ENCODE measurements at regions not wholly inside any gene's neighbourhood (a gene's known extent, or its start where the extent isn't known, plus 50 kb on each side); places are given as distances from the start of the nearest gene placed in this dataset.

DNA sequence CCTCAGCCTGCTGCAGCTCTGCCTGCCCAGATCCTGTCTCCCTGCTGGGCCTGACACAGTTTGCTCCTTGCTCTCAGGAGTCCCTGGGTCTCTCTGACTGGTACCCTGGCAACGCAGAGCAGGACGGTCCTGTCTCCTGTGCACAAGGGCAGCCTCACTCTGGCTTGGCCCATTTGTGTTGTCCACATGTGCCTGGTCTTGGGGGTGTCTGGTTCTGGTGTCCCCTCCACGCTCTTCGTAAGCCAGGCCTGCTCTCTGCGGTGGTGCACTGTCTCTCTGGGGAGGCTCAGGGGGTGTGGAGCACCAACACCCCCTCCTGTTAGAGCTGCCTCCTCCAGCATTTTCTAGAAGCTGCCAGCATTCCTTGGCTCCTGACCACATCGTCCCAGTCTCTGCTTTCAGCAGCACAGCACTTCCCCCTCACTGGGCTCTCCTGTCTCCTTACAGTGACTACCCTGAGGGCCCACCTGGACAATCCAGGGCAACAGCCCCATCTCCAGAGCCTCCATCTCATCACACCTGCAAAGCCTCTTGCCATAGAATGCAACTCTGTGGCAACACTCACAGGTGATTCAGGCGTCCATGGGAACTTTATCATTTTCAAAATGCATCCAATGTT is 235.6 kb upstream of the HS6ST1 start:
- CTCF ChIA-PET, result no interaction called here
- no peak for DNase-seq
- Histone ChIP-seq H4K20me1 (ENCODE audit: insufficient read depth) (no peaks in the 10 kb centered on the region), H3F3A (ENCODE audit: insufficient read depth, low read depth) (no peaks in the 10 kb centered on the region), H2AFZ (no peak overlapping the region), H3K79me2 (ENCODE audit: low read depth) (no peaks in the 10 kb centered on the region), H3K4me3 (no peak overlapping the region), H3K4me2 (no peak overlapping the region), H3K27ac (no peak overlapping the region), H3K9me2 (ENCODE audit: insufficient read depth) (no peaks in the 10 kb centered on the region), H3K27me3 (ENCODE audit: insufficient read depth, low read depth) (no peaks in the 10 kb centered on the region), H3K4me1 (replicated peaks; ENCODE audit: insufficient read depth) (peaks cover 6% of the 10 kb centered on the region; the same call in 1 of the 2 replicates), H3K36me3 (ENCODE audit: low read depth) (no peaks in the 10 kb centered on the region), H3K9me3 (ENCODE audit: insufficient read depth, low read depth) (no peaks in the 10 kb centered on the region)
- BruUV-seq (replicated peaks), result no TSS peak
- intact Hi-C loops (cut with micrococcal nuclease; ENCODE audit: unreplicated experiment), result no loop called here
- TF ChIP-seq, protein P1, sequence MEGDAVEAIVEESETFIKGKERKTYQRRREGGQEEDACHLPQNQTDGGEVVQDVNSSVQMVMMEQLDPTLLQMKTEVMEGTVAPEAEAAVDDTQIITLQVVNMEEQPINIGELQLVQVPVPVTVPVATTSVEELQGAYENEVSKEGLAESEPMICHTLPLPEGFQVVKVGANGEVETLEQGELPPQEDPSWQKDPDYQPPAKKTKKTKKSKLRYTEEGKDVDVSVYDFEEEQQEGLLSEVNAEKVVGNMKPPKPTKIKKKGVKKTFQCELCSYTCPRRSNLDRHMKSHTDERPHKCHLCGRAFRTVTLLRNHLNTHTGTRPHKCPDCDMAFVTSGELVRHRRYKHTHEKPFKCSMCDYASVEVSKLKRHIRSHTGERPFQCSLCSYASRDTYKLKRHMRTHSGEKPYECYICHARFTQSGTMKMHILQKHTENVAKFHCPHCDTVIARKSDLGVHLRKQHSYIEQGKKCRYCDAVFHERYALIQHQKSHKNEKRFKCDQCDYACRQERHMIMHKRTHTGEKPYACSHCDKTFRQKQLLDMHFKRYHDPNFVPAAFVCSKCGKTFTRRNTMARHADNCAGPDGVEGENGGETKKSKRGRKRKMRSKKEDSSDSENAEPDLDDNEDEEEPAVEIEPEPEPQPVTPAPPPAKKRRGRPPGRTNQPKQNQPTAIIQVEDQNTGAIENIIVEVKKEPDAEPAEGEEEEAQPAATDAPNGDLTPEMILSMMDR (conservative IDR thresholded peaks at IDR 0.05), result no peak
- TF ChIP-seq EZH2 (IDR thresholded peaks at IDR 0.05; ENCODE audit: low read depth), result no peak
- POLR2A ChIA-PET (ENCODE audit: unreplicated experiment), result no interaction called here

GRCh38 chr2:128555433-128555832 is 236.8 kb upstream of the HS6ST1 start:
- no peak overlapping the region for H3K4me2 ChIP-seq
- H3K9me2 ChIP-seq (ENCODE audit: insufficient read depth), result no peaks in the 10 kb centered on the region
- POLR2A ChIA-PET (ENCODE audit: unreplicated experiment), result no interaction called here
- BruUV-seq (replicated peaks), result no TSS peak
- DNase-seq, result no peak
- H3K27me3 ChIP-seq (ENCODE audit: insufficient read depth, low read depth), result no peaks in the 10 kb centered on the region
- intact Hi-C loops (cut with micrococcal nuclease; ENCODE audit: unreplicated experiment), result no loop called here
- CTCF ChIA-PET, result no interaction called here
- no peaks in the 10 kb centered on the region for H3K36me3 ChIP-seq (ENCODE audit: low read depth)
- no peak overlapping the region for H3K4me3 ChIP-seq
- H3K4me1 ChIP-seq (replicated peaks; ENCODE audit: insufficient read depth), result peaks cover 9% of the 10 kb centered on the region; the same call in 1 of the 2 replicates
- H4K20me1 ChIP-seq (ENCODE audit: insufficient read depth), result no peaks in the 10 kb centered on the region
- H3F3A ChIP-seq (ENCODE audit: insufficient read depth, low read depth), result no peaks in the 10 kb centered on the region
- no peaks in the 10 kb centered on the region for H3K79me2 ChIP-seq (ENCODE audit: low read depth)
- H3K9me3 ChIP-seq (ENCODE audit: insufficient read depth, low read depth), result no peaks in the 10 kb centered on the region
- no peak overlapping the region for H2AFZ ChIP-seq
- H3K27ac ChIP-seq, result no peak overlapping the region
- TF ChIP-seq EZH2 (IDR thresholded peaks at IDR 0.05; ENCODE audit: low read depth), result no peak
- TF ChIP-seq, protein P1 (conservative IDR thresholded peaks at IDR 0.05), result no peak

DNA sequence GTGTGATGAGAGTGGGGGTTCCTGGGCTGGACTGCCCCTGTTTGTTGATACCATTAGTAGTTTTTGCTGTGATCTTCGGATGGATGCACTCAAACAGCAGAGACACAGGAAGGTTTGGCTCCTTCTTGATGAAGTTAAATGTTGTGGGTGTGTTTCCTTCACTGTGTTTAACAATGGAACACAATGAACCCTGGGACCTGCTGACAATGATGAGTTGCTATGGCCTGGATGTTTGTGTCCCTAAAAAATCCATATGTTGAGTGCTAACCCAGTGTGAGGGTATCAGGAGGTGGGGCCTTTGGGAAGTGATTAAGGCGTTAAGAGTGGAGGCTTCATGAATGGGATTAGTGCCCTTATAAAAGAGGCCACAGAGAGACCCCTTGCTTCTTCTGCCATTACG is 237.4 kb upstream of the HS6ST1 start:
- Histone ChIP-seq H3K4me1 (replicated peaks; ENCODE audit: insufficient read depth) (peaks cover 9% of the 10 kb centered on the region; the same call in 1 of the 2 replicates), H2AFZ (no peak overlapping the region), H3F3A (ENCODE audit: insufficient read depth, low read depth) (no peaks in the 10 kb centered on the region), H3K79me2 (ENCODE audit: low read depth) (no peaks in the 10 kb centered on the region), H3K36me3 (ENCODE audit: low read depth) (no peaks in the 10 kb centered on the region), H3K27me3 (ENCODE audit: insufficient read depth, low read depth) (no peaks in the 10 kb centered on the region), H3K9me3 (ENCODE audit: insufficient read depth, low read depth) (no peaks in the 10 kb centered on the region), H4K20me1 (ENCODE audit: insufficient read depth) (no peaks in the 10 kb centered on the region), H3K9me2 (ENCODE audit: insufficient read depth) (no peaks in the 10 kb centered on the region), H3K4me2 (no peak overlapping the region), H3K27ac (no peak overlapping the region), H3K4me3 (no peak overlapping the region)
- no TSS peak for BruUV-seq (replicated peaks)
- intact Hi-C loops (cut with micrococcal nuclease; ENCODE audit: unreplicated experiment), result no loop called here
- TF ChIP-seq EZH2 (IDR thresholded peaks at IDR 0.05; ENCODE audit: low read depth), result no peak
- TF ChIP-seq, protein P1 (conservative IDR thresholded peaks at IDR 0.05), result no peak
- ChIA-PET POLR2A (ENCODE audit: unreplicated experiment) (no interaction called here), CTCF (no interaction called here)
- DNase-seq, result no peak
